Fibroblast of lung (primary cell): ENCODE measurements at regions not wholly inside any gene's neighbourhood (a gene's known extent, or its start where the extent isn't known, plus 50 kb on each side); places are given as distances from the start of the nearest gene placed in this dataset.

Experiments
- DNase-seq, 2 donors: peaks; one replicate each; pipeline versions ENCODE4 v3.0.0 to v3.0.0-alpha.2; 2010; ENCODE audit warnings: low read depth in 2 of 2
- H2AFZ ChIP-seq: 2 replicates; pipeline ENCODE4 v1.5.1; 2012; ENCODE audit warnings: low read length, control low read depth, inconsistent platforms
- H3K27ac ChIP-seq: 2 replicates; pipeline ENCODE4 v1.5.1; 2011; ENCODE audit warnings: low read length, control low read depth; ENCODE audit not compliant: insufficient read depth
- H3K27me3 ChIP-seq: 2 replicates; pipeline ENCODE4 v1.5.1; 2011; ENCODE audit warnings: mild to moderate bottlenecking, low read length; ENCODE audit not compliant: control insufficient read depth, insufficient read depth
- H3K36me3 ChIP-seq: 2 replicates; pipeline ENCODE4 v1.5.1; 2011; ENCODE audit warnings: low read length; ENCODE audit not compliant: control insufficient read depth, insufficient read depth
- H3K4me1 ChIP-seq: 2 replicates; pipeline ENCODE4 v1.5.1; 2011; ENCODE audit warnings: low read length; ENCODE audit not compliant: control insufficient read depth, insufficient read depth; ENCODE audit errors: extremely low read depth
- H3K4me2 ChIP-seq: 2 replicates; pipeline ENCODE4 v1.5.1; 2011; ENCODE audit warnings: low read length, control low read depth; ENCODE audit not compliant: insufficient read depth; ENCODE audit errors: extremely low read depth
- H3K4me3 ChIP-seq, 4 experiments: fragments of 200-600 bp in 1 of 4; sonication (generic) in 1 of 4; replicated peaks in 1 of 4; 2 replicates each; pipeline ENCODE4 v1.5.1; 2011 to 2016; ENCODE audit warnings: low read length in 4 of 4, low read depth in 3 of 4, mild to moderate bottlenecking in 3 of 4, control low read depth in 2 of 4, inconsistent platforms in 1 of 4, mixed read lengths in 1 of 4; ENCODE audit not compliant: insufficient read depth in 1 of 4; ENCODE audit errors: control extremely low read depth in 1 of 4
- H3K79me2 ChIP-seq: 2 replicates; pipeline ENCODE4 v1.5.1; 2012; ENCODE audit warnings: mild to moderate bottlenecking, low read length, inconsistent platforms; ENCODE audit not compliant: control insufficient read depth, insufficient read depth
- H3K9ac ChIP-seq: 2 replicates; pipeline ENCODE4 v1.5.1; 2011; ENCODE audit warnings: mild to moderate bottlenecking, low read length, control low read depth; ENCODE audit not compliant: insufficient read depth
- H3K9me3 ChIP-seq: 2 replicates; pipeline ENCODE4 v1.5.1; 2012; ENCODE audit warnings: low read depth, low read length; ENCODE audit not compliant: control insufficient read depth, insufficient read depth
- H4K20me1 ChIP-seq: 2 replicates; pipeline ENCODE4 v1.5.1; 2011; ENCODE audit warnings: low read length; ENCODE audit not compliant: control insufficient read depth, insufficient read depth; ENCODE audit errors: extremely low read depth
- EZH2 ChIP-seq: IDR thresholded peaks from 2 replicates; pipeline ENCODE4 v1.5.1; 2012; ENCODE audit warnings: low read length, control low read depth, mild to moderate bottlenecking; ENCODE audit errors: missing control alignments
- TF ChIP-seq, protein P1 (sequence below), 2 donors: IDR thresholded peaks in 1 of 2; conservative IDR thresholded peaks in 1 of 2; 1 replicate in 1 of 2; 2 replicates in 1 of 2; pipeline ENCODE4 v1.5.1; 2011 to 2012; ENCODE audit warnings: low read length in 2 of 2, control low read depth in 1 of 2, inconsistent platforms in 1 of 2, low read depth in 1 of 2, mild to moderate bottlenecking in 1 of 2

DNA sequence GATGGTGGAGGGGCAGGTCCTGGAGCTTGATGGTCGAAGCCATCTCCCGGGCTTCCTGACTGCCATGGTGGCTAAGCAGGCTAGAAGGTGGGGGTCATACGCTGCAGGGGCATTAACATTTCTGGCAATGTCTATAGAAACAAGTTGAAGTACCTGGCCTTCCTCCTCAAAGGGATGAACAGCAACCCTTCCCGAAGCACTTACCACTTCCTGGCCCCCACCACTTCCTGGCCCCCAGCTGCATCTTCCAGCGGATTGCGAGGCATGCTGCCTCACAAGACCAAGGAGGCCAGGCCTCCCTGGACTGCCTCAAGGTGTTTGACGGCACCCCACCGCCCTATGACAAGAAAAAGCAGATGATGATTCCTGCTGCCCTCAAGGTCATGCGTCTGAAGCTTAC is 97.0 kb upstream of the MOCS2 start:
- H3K36me3 ChIP-seq: no peaks in the 10 kb centered on the region
- no peaks in the 10 kb centered on the region for H3K4me1 ChIP-seq
- TF ChIP-seq, protein P1, sequence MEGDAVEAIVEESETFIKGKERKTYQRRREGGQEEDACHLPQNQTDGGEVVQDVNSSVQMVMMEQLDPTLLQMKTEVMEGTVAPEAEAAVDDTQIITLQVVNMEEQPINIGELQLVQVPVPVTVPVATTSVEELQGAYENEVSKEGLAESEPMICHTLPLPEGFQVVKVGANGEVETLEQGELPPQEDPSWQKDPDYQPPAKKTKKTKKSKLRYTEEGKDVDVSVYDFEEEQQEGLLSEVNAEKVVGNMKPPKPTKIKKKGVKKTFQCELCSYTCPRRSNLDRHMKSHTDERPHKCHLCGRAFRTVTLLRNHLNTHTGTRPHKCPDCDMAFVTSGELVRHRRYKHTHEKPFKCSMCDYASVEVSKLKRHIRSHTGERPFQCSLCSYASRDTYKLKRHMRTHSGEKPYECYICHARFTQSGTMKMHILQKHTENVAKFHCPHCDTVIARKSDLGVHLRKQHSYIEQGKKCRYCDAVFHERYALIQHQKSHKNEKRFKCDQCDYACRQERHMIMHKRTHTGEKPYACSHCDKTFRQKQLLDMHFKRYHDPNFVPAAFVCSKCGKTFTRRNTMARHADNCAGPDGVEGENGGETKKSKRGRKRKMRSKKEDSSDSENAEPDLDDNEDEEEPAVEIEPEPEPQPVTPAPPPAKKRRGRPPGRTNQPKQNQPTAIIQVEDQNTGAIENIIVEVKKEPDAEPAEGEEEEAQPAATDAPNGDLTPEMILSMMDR (conservative IDR thresholded peaks at IDR 0.05 in 1 of 2, IDR thresholded peaks at IDR 0.05 in 1 of 2; ENCODE audit: low read depth in 1 of 2, low read length in 2 of 2): no peak
- no peak for TF ChIP-seq EZH2
- H3K27me3 ChIP-seq: no peaks in the 10 kb centered on the region
- no peaks in the 10 kb centered on the region for H4K20me1 ChIP-seq
- H3K9me3 ChIP-seq: no peaks in the 10 kb centered on the region
- no peak overlapping the region for H3K9ac ChIP-seq
- no peak for DNase-seq
- no peaks in the 10 kb centered on the region for H3K79me2 ChIP-seq
- H2AFZ ChIP-seq: no peak overlapping the region
- H3K27ac ChIP-seq: no peak overlapping the region
- H3K4me2 ChIP-seq: no peak overlapping the region
- H3K4me3 ChIP-seq: no peak overlapping the region

- no peaks in the 10 kb centered on the region for H3K27me3 ChIP-seq
- H3K4me1 ChIP-seq: no peaks in the 10 kb centered on the region
- no peaks in the 10 kb centered on the region for H3K9me3 ChIP-seq
- no peak overlapping the region for H3K4me2 ChIP-seq
- H2AFZ ChIP-seq: no peak overlapping the region
- no peaks in the 10 kb centered on the region for H3K79me2 ChIP-seq
- H3K9ac ChIP-seq: no peak overlapping the region
- H3K36me3 ChIP-seq: no peaks in the 10 kb centered on the region
- DNase-seq: peak; percentile 3 to 62
- H3K4me3 ChIP-seq: no peak overlapping the region
- H3K27ac ChIP-seq: no peak overlapping the region
- H4K20me1 ChIP-seq: no peaks in the 10 kb centered on the region
- TF ChIP-seq, protein P1 (conservative IDR thresholded peaks at IDR 0.05 in 1 of 2, IDR thresholded peaks at IDR 0.05 in 1 of 2; ENCODE audit: low read depth in 1 of 2, low read length in 2 of 2): no peak
- TF ChIP-seq EZH2: no peak
Observed at GRCh38 chr5:53211799-53212198, 102.2 kb upstream of the MOCS2 start.

DNA sequence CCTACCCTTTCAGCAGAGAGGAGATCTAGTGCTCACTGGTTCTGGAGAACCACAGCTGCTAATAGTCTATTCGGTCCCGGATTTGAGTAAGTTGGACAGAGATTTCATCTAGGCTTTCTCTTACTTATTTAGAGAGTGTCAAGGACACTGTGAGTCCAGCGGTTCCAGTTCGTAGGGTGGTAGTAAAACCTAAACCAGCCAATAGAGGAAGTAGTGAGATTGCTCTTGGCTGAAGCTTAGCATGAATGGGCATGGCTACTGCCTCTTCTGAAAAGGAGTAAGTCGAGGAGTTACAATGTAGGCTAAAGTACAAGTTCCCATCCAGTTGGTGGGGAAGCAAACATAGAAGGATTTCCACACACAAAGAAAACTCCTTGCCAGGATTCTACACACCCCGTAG is 109.6 kb upstream of the MOCS2 start:
- Histone ChIP-seq H3K4me2 (no peak overlapping the region), H3K27ac (no peak overlapping the region), H3K36me3 (no peaks in the 10 kb centered on the region), H3K27me3 (no peaks in the 10 kb centered on the region), H3K9ac (no peak overlapping the region), H3K79me2 (no peaks in the 10 kb centered on the region), H3K4me3 (no peak overlapping the region), H3K4me1 (no peaks in the 10 kb centered on the region), H4K20me1 (no peaks in the 10 kb centered on the region), H2AFZ (no peak overlapping the region), H3K9me3 (no peaks in the 10 kb centered on the region)
- TF ChIP-seq, protein P1 (conservative IDR thresholded peaks at IDR 0.05 in 1 of 2, IDR thresholded peaks at IDR 0.05 in 1 of 2; ENCODE audit: low read depth in 1 of 2, low read length in 2 of 2): no peak
- no peak for TF ChIP-seq EZH2
- DNase-seq: no peak
